Small intestine (tissue), 7 donors: ENCODE measurements at regions not wholly inside any gene's neighbourhood (a gene's known extent, or its start where the extent isn't known, plus 50 kb on each side); places are given as distances from the start of the nearest gene placed in this dataset.

Experiments used
- DNase-seq, 2 donors: peaks; one replicate each; pipeline versions ENCODE4 v3.0.0 to v3.0.0-alpha.2; 2013
- FAIRE-seq: peaks from 2 replicates; lab custom pipeline; 2012; peaks lifted over from hg19 to GRCh38; lab: Jason Lieb, UNC
- H3K27ac ChIP-seq, 3 donors: one replicate each; pipeline ENCODE4 v1.5.1; 2013; ENCODE audit warnings: low read length in 2 of 3, mild to moderate bottlenecking in 2 of 3, control low read depth in 1 of 3, inconsistent platforms in 1 of 3, low read depth in 1 of 3, moderate library complexity in 1 of 3
- H3K27me3 ChIP-seq, 3 donors: one replicate each; pipeline ENCODE4 v1.6.1; 2013; ENCODE audit warnings: low read length in 3 of 3, inconsistent platforms in 1 of 3; ENCODE audit not compliant: control insufficient read depth in 3 of 3, insufficient read depth in 3 of 3
- H3K36me3 ChIP-seq, 3 donors: one replicate each; pipeline ENCODE4 v1.6.1; 2013; ENCODE audit warnings: low read length in 3 of 3, inconsistent platforms in 1 of 3, low read depth in 1 of 3, mild to moderate bottlenecking in 1 of 3, moderate library complexity in 1 of 3; ENCODE audit not compliant: control insufficient read depth in 3 of 3, insufficient read depth in 2 of 3
- H3K4me1 ChIP-seq, 3 donors: one replicate each; pipeline ENCODE4 v1.6.1; 2013; ENCODE audit warnings: low read length in 2 of 3, inconsistent platforms in 1 of 3, low read depth in 1 of 3, mild to moderate bottlenecking in 1 of 3, moderate library complexity in 1 of 3; ENCODE audit not compliant: control insufficient read depth in 3 of 3, insufficient read depth in 2 of 3
- H3K4me3 ChIP-seq, 3 donors: one replicate each; pipeline ENCODE4 v1.5.1; 2013; ENCODE audit warnings: low read length in 3 of 3, control low read depth in 1 of 3, inconsistent platforms in 1 of 3, low read depth in 1 of 3, mild to moderate bottlenecking in 1 of 3, moderate library complexity in 1 of 3
- H3K9me3 ChIP-seq, 2 donors: one replicate each; pipeline ENCODE4 v1.6.1; 2013; ENCODE audit warnings: low read depth in 1 of 2, low read length in 1 of 2; ENCODE audit not compliant: control insufficient read depth in 2 of 2, insufficient read depth in 1 of 2
- WGBS, 3 donors: extraction: QIAGEN DNeasy Blood & Tissue Kit; methylation state at CpG; one replicate each; pipeline ENCODE4 v1.1.7; 2013; 5-methylcytosine and 5-hydroxymethylcytosine counted together
- donor health status: healthy with polysubstance abuse.
- donor health status: control.
- donor health status: control.
- donor health status: Bipolar disorder and iron deficiency.
- donor health status: healthy.

DNA sequence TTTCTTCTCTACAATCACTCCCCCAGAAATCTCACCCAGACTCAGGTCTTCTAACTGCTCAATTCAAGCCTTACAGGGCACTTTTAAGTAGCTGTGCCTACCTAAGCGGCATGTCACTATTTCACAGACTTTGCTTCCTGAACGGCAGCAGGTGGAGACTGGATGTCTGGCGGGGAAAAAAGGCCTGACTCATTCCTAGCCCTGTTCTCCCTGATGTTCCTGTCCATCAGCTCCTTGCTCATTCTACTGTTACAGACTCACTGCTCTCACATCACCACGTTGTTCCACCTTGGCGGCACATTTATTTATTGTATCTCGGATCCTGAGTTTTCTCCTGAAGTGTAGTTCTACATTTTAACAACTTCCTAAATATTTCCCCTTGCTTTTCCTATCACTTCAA is 52.6 kb upstream of the ATP11B start:
- peaks cover 0 to 5% (median 5%) of the 10 kb centered on the region in 3 donors for H3K4me1 ChIP-seq
- no peaks in the 10 kb centered on the region for H3K9me3 ChIP-seq
- 13 to 49% (median 22%) methylated on average over 6 of the region's 6 CpGs for WGBS, 3 donors
- H3K4me3 ChIP-seq: no peak overlapping the region
- H3K36me3 ChIP-seq: no peaks in the 10 kb centered on the region
- FAIRE-seq (no peak), DNase-seq (peak; percentile 56 to 84)
- no peak overlapping the region for H3K27ac ChIP-seq
- no peaks in the 10 kb centered on the region for H3K27me3 ChIP-seq

DNA sequence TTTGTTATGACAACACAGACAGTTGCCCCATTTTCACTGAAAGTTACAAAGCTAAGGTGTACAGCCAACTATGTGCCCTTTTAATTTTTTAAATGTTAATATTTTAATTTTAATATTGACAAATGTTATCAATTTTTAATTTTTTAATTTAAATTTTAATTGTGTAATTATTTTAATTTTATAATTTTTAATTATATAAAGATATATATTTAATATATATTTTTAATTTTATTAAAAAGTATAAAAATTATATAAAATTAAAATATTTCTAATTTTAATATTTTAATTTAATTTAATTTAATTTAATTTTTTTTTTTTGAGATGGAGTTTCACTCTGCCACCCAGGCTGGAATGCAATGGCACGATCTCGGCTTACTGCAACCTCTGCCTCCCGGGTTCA is 52.1 kb upstream of the ATP11B start:
- Histone ChIP-seq H3K4me3 (no peak overlapping the region), H3K9me3 (no peaks in the 10 kb centered on the region), H3K27ac (no peak overlapping the region), H3K27me3 (no peaks in the 10 kb centered on the region), H3K36me3 (no peaks in the 10 kb centered on the region), H3K4me1 (peaks cover 0 to 5% (median 5%) of the 10 kb centered on the region in 3 donors)
- DNase-seq: no peak
- 99 to 100% (median 100%) methylated on average over 3 of the region's 3 CpGs for WGBS, 3 donors
- FAIRE-seq: peak; percentile 96
